CD8-positive, alpha-beta memory T cell (primary cell): ENCODE measurements at regions not wholly inside any gene's neighbourhood (a gene's known extent, or its start where the extent isn't known, plus 50 kb on each side); places are given as distances from the start of the nearest gene placed in this dataset.

ENCODE experiments used
- CTCF ChIA-PET: fragments of 350-600 bp; sonication (Branson Sonifier 250); formaldehyde crosslinking; loops from one replicate; lab custom pipeline; 2021; ENCODE audit warnings: antibody characterized with exemption; lab: Charles Lee
- POLR2A ChIA-PET: fragments of 350-600 bp; sonication (Branson Sonifier 250); formaldehyde crosslinking; loops from one replicate; lab custom pipeline; 2021; ENCODE audit warnings: antibody characterized with exemption; lab: Charles Lee
- DNase-seq, 5 donors: peaks; one replicate each; pipeline versions ENCODE4 v3.0.0 to v3.0.0-alpha.2; 2020 to 2022; ENCODE audit warnings: mixed read lengths in 1 of 5
- H3K27ac ChIP-seq: one replicate; pipeline ENCODE4 v1.7.0; 2013; ENCODE audit warnings: low read depth, mild to moderate bottlenecking, low read length, moderate library complexity
- H3K27me3 ChIP-seq: 2 replicates; pipeline ENCODE4 v1.7.0; 2013; ENCODE audit warnings: low read length, mild to moderate bottlenecking; ENCODE audit not compliant: insufficient read depth, poor library complexity, severe bottlenecking
- H3K36me3 ChIP-seq: 2 replicates; pipeline ENCODE4 v1.7.0; 2013; ENCODE audit warnings: mild to moderate bottlenecking, low read length, moderate library complexity; ENCODE audit not compliant: insufficient read depth
- H3K4me1 ChIP-seq: 2 replicates; pipeline ENCODE4 v1.7.0; 2013; ENCODE audit warnings: mild to moderate bottlenecking, low read length, moderate library complexity; ENCODE audit not compliant: insufficient read depth
- H3K4me3 ChIP-seq: 2 replicates; pipeline ENCODE4 v1.7.0; 2013; ENCODE audit warnings: mild to moderate bottlenecking, low read length
- H3K9me3 ChIP-seq: 2 replicates; pipeline ENCODE4 v1.7.0; 2013; ENCODE audit warnings: mild to moderate bottlenecking, low read length
- H3K27ac Mint-ChIP-seq, 8 donors: one replicate each; pipeline ENCODE4 v1.8.0; 2020 to 2021; ENCODE audit warnings: mixed read lengths in 8 of 8, mild to moderate bottlenecking in 6 of 8, inconsistent platforms in 3 of 8, moderate library complexity in 3 of 8
- H3K27me3 Mint-ChIP-seq, 2 donors: one replicate each; pipeline ENCODE4 v1.8.0; 2020 to 2021; ENCODE audit warnings: mixed read lengths in 2 of 2, mild to moderate bottlenecking in 1 of 2, moderate library complexity in 1 of 2
- H3K36me3 Mint-ChIP-seq, 3 donors: one replicate each; pipeline ENCODE4 v1.8.0; 2020 to 2021; ENCODE audit warnings: mixed read lengths in 3 of 3, inconsistent platforms in 1 of 3, mild to moderate bottlenecking in 1 of 3
- H3K4me1 Mint-ChIP-seq, 3 donors: one replicate each; pipeline ENCODE4 v1.8.0; 2020 to 2021; ENCODE audit warnings: mixed read lengths in 3 of 3, inconsistent platforms in 1 of 3, mild to moderate bottlenecking in 1 of 3
- H3K4me3 Mint-ChIP-seq, 7 donors: one replicate each; pipeline ENCODE4 v1.8.0; 2020 to 2021; ENCODE audit warnings: mixed read lengths in 7 of 7, mild to moderate bottlenecking in 6 of 7, moderate library complexity in 4 of 7, inconsistent platforms in 2 of 7
- H3K9me3 Mint-ChIP-seq, 5 donors: one replicate each; pipeline ENCODE4 v1.8.0; 2020 to 2022; ENCODE audit warnings: mixed read lengths in 5 of 5, mild to moderate bottlenecking in 3 of 5, moderate library complexity in 2 of 5, inconsistent platforms in 1 of 5

GRCh38 chr2:149652526-149652925 is 65.0 kb upstream of the MMADHC start:
- no peak overlapping the region for H3K27ac Mint-ChIP-seq
- POLR2A ChIA-PET = no interaction called here
- no peaks in the 10 kb centered on the region for H3K36me3 ChIP-seq
- no peaks in the 10 kb centered on the region for H3K27me3 ChIP-seq
- H3K4me1 Mint-ChIP-seq = no peaks in the 10 kb centered on the region
- H3K36me3 Mint-ChIP-seq = no peaks in the 10 kb centered on the region
- no peak for DNase-seq
- no peak overlapping the region for H3K4me3 Mint-ChIP-seq
- peaks cover 2 to 3% of the 10 kb centered on the region in 2 donors for H3K27me3 Mint-ChIP-seq
- H3K9me3 ChIP-seq = no peaks in the 10 kb centered on the region
- no peaks in the 10 kb centered on the region for H3K4me1 ChIP-seq
- no peak overlapping the region for H3K27ac ChIP-seq
- CTCF ChIA-PET = no interaction called here
- peaks cover 3 to 5% (median 4%) of the 10 kb centered on the region in 5 donors for H3K9me3 Mint-ChIP-seq
- H3K4me3 ChIP-seq = no peak overlapping the region

GRCh38 chr2:149651229-149651628 is 63.7 kb upstream of the MMADHC start:
- POLR2A ChIA-PET = no interaction called here
- Mint-ChIP-seq H3K27me3 (peaks cover 2 to 7% of the 10 kb centered on the region in 2 donors), H3K4me3 (no peak overlapping the region), H3K36me3 (no peaks in the 10 kb centered on the region), H3K27ac (no peak overlapping the region), H3K4me1 (no peaks in the 10 kb centered on the region), H3K9me3 (peaks cover 3 to 5% (median 4%) of the 10 kb centered on the region in 5 donors)
- Histone ChIP-seq H3K4me3 (no peak overlapping the region), H3K4me1 (no peaks in the 10 kb centered on the region), H3K9me3 (no peaks in the 10 kb centered on the region), H3K27ac (no peak overlapping the region), H3K27me3 (no peaks in the 10 kb centered on the region), H3K36me3 (no peaks in the 10 kb centered on the region)
- DNase-seq = no peak
- CTCF ChIA-PET = no interaction called here

GRCh38 chr2:149650006-149650405 is 62.4 kb upstream of the MMADHC start:
- CTCF ChIA-PET = no interaction called here
- no peak for DNase-seq
- H3K27me3 Mint-ChIP-seq = peaks cover 4 to 16% of the 10 kb centered on the region in 2 donors
- POLR2A ChIA-PET = no interaction called here
- H3K9me3 ChIP-seq = no peaks in the 10 kb centered on the region
- H3K4me3 Mint-ChIP-seq = no peak overlapping the region
- no peak overlapping the region for H3K4me3 ChIP-seq
- no peaks in the 10 kb centered on the region for H3K4me1 ChIP-seq
- H3K36me3 Mint-ChIP-seq = no peaks in the 10 kb centered on the region
- no peak overlapping the region for H3K27ac ChIP-seq
- no peaks in the 10 kb centered on the region for H3K36me3 ChIP-seq
- no peak overlapping the region for H3K27ac Mint-ChIP-seq
- no peaks in the 10 kb centered on the region for H3K4me1 Mint-ChIP-seq
- peaks cover 0 to 7% (median 2%) of the 10 kb centered on the region in 5 donors for H3K9me3 Mint-ChIP-seq
- H3K27me3 ChIP-seq = no peaks in the 10 kb centered on the region

GRCh38 chr2:149648282-149649030 is 60.9 kb upstream of the MMADHC start:
- Mint-ChIP-seq H3K4me3 (no peak overlapping the region), H3K27me3 (peaks cover 6 to 18% of the 10 kb centered on the region in 2 donors), H3K9me3 (peaks cover 0 to 11% (median 0%) of the 10 kb centered on the region in 5 donors), H3K36me3 (peaks cover 0 to 4% (median 0%) of the 10 kb centered on the region in 3 donors), H3K4me1 (no peaks in the 10 kb centered on the region), H3K27ac (no peak overlapping the region)
- H3K36me3 ChIP-seq = no peaks in the 10 kb centered on the region
- no peak overlapping the region for H3K27ac ChIP-seq
- H3K4me1 ChIP-seq = no peaks in the 10 kb centered on the region
- POLR2A ChIA-PET = no interaction called here
- CTCF ChIA-PET = no interaction called here
- no peaks in the 10 kb centered on the region for H3K9me3 ChIP-seq
- H3K27me3 ChIP-seq = no peaks in the 10 kb centered on the region
- H3K4me3 ChIP-seq = no peak overlapping the region
- DNase-seq = no peak

GRCh38 chr2:149645391-149645790 is 57.8 kb upstream of the MMADHC start:
- no peak overlapping the region for H3K27ac ChIP-seq
- H3K9me3 ChIP-seq = no peaks in the 10 kb centered on the region
- H3K27ac Mint-ChIP-seq = no peak overlapping the region
- peaks cover 0 to 4% (median 0%) of the 10 kb centered on the region in 3 donors for H3K36me3 Mint-ChIP-seq
- peaks cover 9 to 22% of the 10 kb centered on the region in 2 donors for H3K27me3 Mint-ChIP-seq
- no peak for DNase-seq
- H3K4me3 ChIP-seq = no peak overlapping the region
- H3K4me1 Mint-ChIP-seq = no peaks in the 10 kb centered on the region
- H3K4me1 ChIP-seq = no peaks in the 10 kb centered on the region
- no peaks in the 10 kb centered on the region for H3K36me3 ChIP-seq
- no peaks in the 10 kb centered on the region for H3K27me3 ChIP-seq
- H3K4me3 Mint-ChIP-seq = no peak overlapping the region
- H3K9me3 Mint-ChIP-seq = peaks cover 0 to 16% (median 3%) of the 10 kb centered on the region in 5 donors
- ChIA-PET POLR2A (no interaction called here), CTCF (no interaction called here)
